Neural crest cell (in vitro differentiated cells): ENCODE measurements at regions not wholly inside any gene's neighbourhood (a gene's known extent, or its start where the extent isn't known, plus 50 kb on each side); places are given as distances from the start of the nearest gene placed in this dataset.
"Not testable (repeated sequence)": the region's sequence is repeated elsewhere in the genome, so short reads cannot be mapped to it uniquely, and the experiment has no call there.

ENCODE experiments used
- DNase-seq: peaks from one replicate; pipeline ENCODE4 v3.0.0; 2021; ENCODE audit warnings: low read depth, mixed read lengths, low spot score
- H3K27ac Mint-ChIP-seq: one replicate; pipeline ENCODE4 v1.8.0; 2021; ENCODE audit warnings: mild to moderate bottlenecking, mixed read lengths; ENCODE audit not compliant: unreplicated experiment
- H3K27me3 Mint-ChIP-seq: 2 replicates; pipeline ENCODE4 v1.8.0; 2021; ENCODE audit warnings: low read depth, mild to moderate bottlenecking, mixed read lengths
- H3K36me3 Mint-ChIP-seq: 2 replicates; pipeline ENCODE4 v1.8.0; 2021; ENCODE audit warnings: low read depth, mild to moderate bottlenecking, mixed read lengths
- H3K4me1 Mint-ChIP-seq: 2 replicates; pipeline ENCODE4 v1.8.0; 2021; ENCODE audit warnings: mixed read lengths
- H3K4me3 Mint-ChIP-seq: one replicate; pipeline ENCODE4 v1.8.0; 2021; ENCODE audit warnings: mild to moderate bottlenecking, mixed read lengths
- H3K9me3 Mint-ChIP-seq: 2 replicates; pipeline ENCODE4 v1.8.0; 2021; ENCODE audit warnings: mixed read lengths
- CTCF ChIP-seq: fragments of 200-600 bp; sonication (generic); conservative IDR thresholded peaks from 2 replicates; pipeline ENCODE4 v1.5.0; 2021; ENCODE audit warnings: antibody characterized with exemption, mild to moderate bottlenecking

DNA sequence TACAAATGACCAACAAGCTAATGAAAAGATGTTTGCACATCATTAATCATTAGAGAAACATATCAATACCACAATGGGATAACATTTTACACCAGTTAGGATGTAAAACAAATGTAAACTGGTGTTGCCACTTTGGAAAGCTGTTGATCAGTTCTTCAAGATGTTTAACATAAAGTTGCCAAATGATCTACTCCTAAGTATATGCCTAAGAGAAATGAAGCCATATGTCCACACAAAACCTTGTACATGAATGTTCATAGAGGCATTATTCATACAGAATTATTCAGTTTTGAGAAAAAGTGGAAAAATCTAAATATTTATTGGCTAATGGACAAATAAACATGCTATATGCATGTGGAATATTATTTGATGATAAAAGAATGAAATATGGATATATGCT lies 136.9 kb upstream of the KITLG start:
- Mint-ChIP-seq H3K4me1 (peaks cover 4% of the 10 kb centered on the region), H3K27ac (no peak overlapping the region), H3K4me3 (no peak overlapping the region), H3K36me3 (no peaks in the 10 kb centered on the region), H3K27me3 (no peaks in the 10 kb centered on the region), H3K9me3 (peaks cover 3% of the 10 kb centered on the region)
- no peak for TF ChIP-seq CTCF
- no peak for DNase-seq

DNA sequence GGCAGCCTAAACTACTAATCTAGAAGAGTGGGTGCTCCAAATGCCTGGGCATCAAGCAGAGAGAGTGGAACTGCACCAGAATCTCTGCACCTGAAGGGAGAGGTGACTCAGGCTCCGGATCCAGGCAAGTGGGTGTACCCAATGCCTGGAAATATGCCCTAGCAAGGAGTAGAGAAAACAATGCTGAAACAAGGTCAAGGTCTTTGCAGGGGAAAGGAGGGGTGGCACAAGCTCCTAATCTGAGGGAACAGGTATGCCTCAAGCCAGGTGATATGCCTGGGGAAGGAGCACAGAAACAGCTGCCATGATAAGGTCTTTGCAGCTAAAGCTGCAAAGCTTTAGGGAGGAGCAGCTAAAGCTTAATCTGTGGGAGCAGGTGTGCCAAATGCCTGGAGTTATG lies 136.0 kb upstream of the KITLG start:
- Mint-ChIP-seq H3K27me3 (no peaks in the 10 kb centered on the region), H3K27ac (no peak overlapping the region), H3K4me1 (peaks cover 4% of the 10 kb centered on the region), H3K36me3 (no peaks in the 10 kb centered on the region), H3K4me3 (no peak overlapping the region), H3K9me3 (peaks cover 3% of the 10 kb centered on the region)
- DNase-seq: no peak
- TF ChIP-seq CTCF: no peak

DNA sequence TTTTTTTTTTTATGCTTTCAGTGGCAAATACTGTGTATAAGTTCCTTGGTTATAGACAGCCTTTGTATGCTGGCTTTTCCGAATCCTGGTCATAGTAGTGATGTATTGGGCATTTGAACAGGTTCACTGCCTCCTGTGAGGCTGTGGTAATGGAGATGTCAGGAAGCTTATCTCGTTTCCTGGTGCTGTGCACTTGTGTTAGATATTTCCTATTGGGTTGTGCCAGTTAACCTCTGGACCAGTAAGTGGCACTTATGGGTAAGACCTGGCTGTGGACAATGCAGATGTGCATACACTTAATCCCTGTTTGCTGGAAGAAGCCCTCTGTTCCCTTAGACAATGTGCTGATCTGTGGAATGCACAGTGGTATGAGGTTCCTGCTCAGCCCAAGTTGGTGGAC lies 135.4 kb upstream of the KITLG start:
- TF ChIP-seq CTCF: no peak
- peaks cover 4% of the 10 kb centered on the region for H3K4me1 Mint-ChIP-seq
- DNase-seq: no peak
- H3K4me3 Mint-ChIP-seq: no peak overlapping the region
- H3K27ac Mint-ChIP-seq: no peak overlapping the region
- H3K27me3 Mint-ChIP-seq: no peaks in the 10 kb centered on the region
- no peaks in the 10 kb centered on the region for H3K36me3 Mint-ChIP-seq
- H3K9me3 Mint-ChIP-seq: peaks cover 3% of the 10 kb centered on the region

DNA sequence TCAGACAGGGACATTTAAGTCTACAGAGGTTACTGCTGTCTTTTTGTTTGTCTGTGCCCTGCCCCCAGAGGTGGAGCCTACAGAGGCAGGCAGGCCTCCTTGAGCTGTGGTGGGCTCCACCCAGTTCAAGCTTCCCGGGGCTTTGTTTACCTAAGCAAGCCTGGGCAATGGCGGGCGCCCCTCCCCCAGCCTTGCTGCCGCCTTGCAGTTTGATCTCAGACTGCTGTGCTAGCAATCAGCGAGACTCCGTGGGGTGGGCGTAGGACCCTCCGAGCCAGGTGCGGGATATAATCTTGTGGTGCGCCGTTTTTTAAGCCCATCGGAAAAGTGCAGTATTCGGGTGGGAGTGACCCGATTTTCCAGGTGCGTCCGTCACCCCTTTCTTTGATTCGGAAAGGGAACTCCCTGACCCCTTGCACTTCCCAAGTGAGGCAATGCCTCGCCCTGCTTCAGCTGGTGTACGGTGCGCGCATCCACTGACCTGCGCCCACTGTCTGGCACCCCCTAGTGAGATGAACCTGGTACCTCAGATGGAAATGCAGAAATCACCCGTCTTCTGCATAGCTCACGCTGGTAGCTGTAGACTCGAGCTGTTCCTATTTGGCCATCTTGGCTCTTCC lies 134.1 kb upstream of the KITLG start:
- H3K4me3 Mint-ChIP-seq, H3K4me1 Mint-ChIP-seq, DNase-seq, H3K27ac Mint-ChIP-seq, H3K36me3 Mint-ChIP-seq, H3K27me3 Mint-ChIP-seq, H3K9me3 Mint-ChIP-seq: not testable (repeated sequence)

- no peak overlapping the region for H3K4me3 Mint-ChIP-seq
- no peak for TF ChIP-seq CTCF
- H3K27me3 Mint-ChIP-seq: no peaks in the 10 kb centered on the region
These were observed 127.5 kb upstream of the KITLG start for GRCh38 chr12:88707800-88708199.

DNA sequence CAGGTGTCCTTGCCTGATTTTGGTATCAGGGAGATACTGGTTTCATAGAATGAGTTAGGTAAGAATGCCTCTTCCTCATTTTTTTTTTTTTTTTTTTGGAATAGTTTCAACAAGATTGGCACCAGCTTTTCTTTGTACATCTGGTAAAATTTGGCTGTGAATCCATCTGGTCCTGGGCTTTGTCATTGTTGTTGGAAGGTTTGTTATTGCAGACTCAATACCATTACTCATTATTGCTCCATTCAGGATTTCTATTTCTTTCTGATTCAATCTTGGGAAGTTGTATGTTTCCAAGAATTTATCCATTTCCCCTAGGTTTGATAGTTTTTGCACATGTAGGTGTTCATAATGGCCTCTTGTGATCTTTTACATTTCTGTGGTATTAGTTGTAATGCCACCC lies 126.0 kb upstream of the KITLG start:
- H3K4me1 Mint-ChIP-seq: no peaks in the 10 kb centered on the region
- no peak for DNase-seq
- peaks cover 8% of the 10 kb centered on the region for H3K9me3 Mint-ChIP-seq
- H3K4me3 Mint-ChIP-seq: no peak overlapping the region
- H3K27me3 Mint-ChIP-seq: no peaks in the 10 kb centered on the region
- peaks cover 2% of the 10 kb centered on the region for H3K36me3 Mint-ChIP-seq
- H3K27ac Mint-ChIP-seq: no peak overlapping the region
- no peak for TF ChIP-seq CTCF

More at GRCh38 chr12:88707800-88708199, 127.5 kb upstream of the KITLG start:
- Mint-ChIP-seq H3K27ac (no peak overlapping the region), H3K9me3 (peaks cover 8% of the 10 kb centered on the region), H3K4me1 (no peaks in the 10 kb centered on the region), H3K36me3 (peaks cover 2% of the 10 kb centered on the region)
- DNase-seq: no peak
